ENCODE measurements at regions not wholly inside any gene's neighbourhood (a gene's known extent, or its start where the extent isn't known, plus 50 kb on each side); places are given as distances from the start of the nearest gene placed in this dataset.

DNA sequence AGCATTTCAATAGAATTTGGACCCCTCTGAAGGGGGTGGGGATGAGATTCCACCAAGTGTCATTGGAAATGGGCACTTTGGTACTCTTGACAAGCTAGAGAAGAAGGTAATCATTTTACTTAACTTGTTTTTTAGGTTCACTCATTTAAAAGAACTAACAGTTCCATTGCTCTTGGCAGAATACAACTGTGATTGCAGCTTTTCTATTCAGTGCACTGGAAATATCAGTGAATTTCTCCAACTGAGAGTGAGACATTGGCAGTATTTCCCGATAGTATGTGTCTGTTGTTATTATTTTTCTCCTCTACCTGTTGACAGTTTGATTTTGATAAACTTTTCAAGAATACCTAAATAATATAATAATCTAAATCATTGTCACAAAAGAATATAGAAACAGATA is 1356.7 kb upstream of the NXPH2 start:
- TF ChIP-seq EZH2phosphoT487 (IDR thresholded peaks at IDR 0.05; ENCODE audit: borderline replicate concordance) (no peak), CTCF (conservative IDR thresholded peaks at IDR 0.05; ENCODE audit: low read length) (no peak)
